ENCODE measurements at regions not wholly inside any gene's neighbourhood (a gene's known extent, or its start where the extent isn't known, plus 50 kb on each side); places are given as distances from the start of the nearest gene placed in this dataset.

DNA sequence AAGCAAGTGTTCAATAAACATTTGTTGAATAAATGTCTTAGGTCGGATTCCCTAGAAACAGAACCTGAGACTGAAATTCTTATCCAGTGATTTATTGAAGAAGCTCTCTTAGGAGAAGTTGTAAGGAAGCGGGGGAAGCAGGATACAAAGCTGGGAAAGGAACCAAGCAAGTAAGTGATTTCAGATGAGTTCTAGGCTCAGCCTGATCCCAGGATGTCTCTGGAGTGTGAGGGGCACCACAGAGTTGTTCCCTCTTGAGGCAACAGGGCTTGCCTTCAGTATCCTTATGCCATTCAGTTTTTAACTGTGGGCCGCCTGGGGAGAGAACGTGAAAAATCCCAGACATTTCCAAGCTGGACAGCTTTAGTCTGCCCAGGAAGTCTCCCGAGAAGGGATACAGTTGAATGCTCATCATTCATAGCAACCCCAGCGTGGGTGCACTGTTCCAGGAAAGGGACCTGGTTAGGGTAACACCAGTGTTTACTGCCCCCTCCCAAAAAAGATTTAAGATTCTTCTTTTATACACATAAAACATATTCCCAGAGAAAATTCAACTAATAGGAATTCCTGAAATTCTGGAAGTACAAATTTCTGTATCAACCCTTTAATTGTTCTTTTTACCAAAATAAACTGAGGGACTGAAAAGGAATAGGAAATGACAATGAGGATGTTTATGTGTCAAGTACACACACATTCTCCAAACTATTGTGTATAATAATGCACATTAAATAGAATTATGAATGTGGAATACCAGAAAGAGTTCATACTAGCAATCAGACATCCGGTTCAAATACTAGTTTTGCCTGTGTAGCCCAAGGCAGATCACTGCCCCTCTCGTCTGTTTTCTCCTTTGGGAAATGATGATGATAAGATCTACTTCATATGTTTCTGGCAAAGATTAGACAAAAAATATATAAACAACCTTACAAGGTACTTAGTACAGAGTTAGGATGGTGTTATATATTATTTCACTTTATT, 592.1 kb upstream of the CDH2 start:
- TF ChIP-seq USF2 (IDR thresholded peaks at IDR 0.05) (no peak), KDM1A (IDR thresholded peaks at IDR 0.05; ENCODE audit: low read depth) (no peak), JUN (IDR thresholded peaks at IDR 0.05) (no peak), POLR2A (IDR thresholded peaks at IDR 0.05; ENCODE audit: low read length) (no peak), ELK1 (IDR thresholded peaks at IDR 0.05; ENCODE audit: low read depth, low read length) (no peak), CHD2 (IDR thresholded peaks at IDR 0.05; ENCODE audit: low read length, partially characterized antibody) (no peak), MAFK (IDR thresholded peaks at IDR 0.05; ENCODE audit: partially characterized antibody) (no peak), CEBPB (IDR thresholded peaks at IDR 0.05) (no peak)
- TF ChIP-seq, protein P1, sequence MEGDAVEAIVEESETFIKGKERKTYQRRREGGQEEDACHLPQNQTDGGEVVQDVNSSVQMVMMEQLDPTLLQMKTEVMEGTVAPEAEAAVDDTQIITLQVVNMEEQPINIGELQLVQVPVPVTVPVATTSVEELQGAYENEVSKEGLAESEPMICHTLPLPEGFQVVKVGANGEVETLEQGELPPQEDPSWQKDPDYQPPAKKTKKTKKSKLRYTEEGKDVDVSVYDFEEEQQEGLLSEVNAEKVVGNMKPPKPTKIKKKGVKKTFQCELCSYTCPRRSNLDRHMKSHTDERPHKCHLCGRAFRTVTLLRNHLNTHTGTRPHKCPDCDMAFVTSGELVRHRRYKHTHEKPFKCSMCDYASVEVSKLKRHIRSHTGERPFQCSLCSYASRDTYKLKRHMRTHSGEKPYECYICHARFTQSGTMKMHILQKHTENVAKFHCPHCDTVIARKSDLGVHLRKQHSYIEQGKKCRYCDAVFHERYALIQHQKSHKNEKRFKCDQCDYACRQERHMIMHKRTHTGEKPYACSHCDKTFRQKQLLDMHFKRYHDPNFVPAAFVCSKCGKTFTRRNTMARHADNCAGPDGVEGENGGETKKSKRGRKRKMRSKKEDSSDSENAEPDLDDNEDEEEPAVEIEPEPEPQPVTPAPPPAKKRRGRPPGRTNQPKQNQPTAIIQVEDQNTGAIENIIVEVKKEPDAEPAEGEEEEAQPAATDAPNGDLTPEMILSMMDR (IDR thresholded peaks at IDR 0.05): no peak
